ENCODE measurements at regions not wholly inside any gene's neighbourhood (a gene's known extent, or its start where the extent isn't known, plus 50 kb on each side); places are given as distances from the start of the nearest gene placed in this dataset.

GRCh38 chr3:107904536-107905066, 186.2 kb downstream of the CD47 start:
- TF ChIP-seq CTCF (IDR thresholded peaks at IDR 0.05) (no peak), POLR2A (IDR thresholded peaks at IDR 0.05) (no peak)

Measured in Peyer's patch (tissue), 4 donors.